ENCODE measurements at regions not wholly inside any gene's neighbourhood (a gene's known extent, or its start where the extent isn't known, plus 50 kb on each side); places are given as distances from the start of the nearest gene placed in this dataset.

DNA sequence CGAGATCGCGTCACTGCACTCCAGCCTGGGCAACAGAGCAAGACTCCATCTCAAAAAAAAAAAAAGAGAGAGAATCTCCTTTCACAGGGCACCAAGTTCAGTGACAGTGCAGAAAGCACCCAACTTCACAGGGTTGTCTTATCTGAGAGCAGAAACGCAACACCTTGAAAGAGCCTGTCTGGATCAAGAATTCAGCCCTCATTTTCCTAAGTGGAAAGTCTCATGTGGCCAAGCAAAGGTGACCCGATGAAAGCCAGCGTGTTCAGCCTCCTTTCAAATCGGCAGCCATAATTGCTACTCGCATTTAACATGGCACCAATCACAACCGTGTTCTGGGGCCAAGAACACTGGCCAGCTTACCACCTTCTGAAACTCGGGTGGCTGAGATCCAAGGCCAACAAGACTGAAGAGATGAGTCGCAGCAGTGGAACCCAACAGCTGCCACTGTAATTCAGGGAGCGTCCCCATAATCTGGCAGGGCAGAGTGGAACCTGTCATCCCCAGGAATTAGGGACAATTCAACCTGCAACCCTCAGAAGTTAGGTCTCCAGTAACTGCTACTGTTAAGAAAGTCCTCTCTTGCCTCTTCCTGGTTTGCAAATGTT is 536.7 kb upstream of the JARID2 start:
- TF ChIP-seq GABPA (IDR thresholded peaks at IDR 0.05; ENCODE audit: low read depth) = no peak
- TF ChIP-seq REST (IDR thresholded peaks at IDR 0.05; ENCODE audit: insufficient replicate concordance, low read depth) = no peak
- TF ChIP-seq, protein P1, sequence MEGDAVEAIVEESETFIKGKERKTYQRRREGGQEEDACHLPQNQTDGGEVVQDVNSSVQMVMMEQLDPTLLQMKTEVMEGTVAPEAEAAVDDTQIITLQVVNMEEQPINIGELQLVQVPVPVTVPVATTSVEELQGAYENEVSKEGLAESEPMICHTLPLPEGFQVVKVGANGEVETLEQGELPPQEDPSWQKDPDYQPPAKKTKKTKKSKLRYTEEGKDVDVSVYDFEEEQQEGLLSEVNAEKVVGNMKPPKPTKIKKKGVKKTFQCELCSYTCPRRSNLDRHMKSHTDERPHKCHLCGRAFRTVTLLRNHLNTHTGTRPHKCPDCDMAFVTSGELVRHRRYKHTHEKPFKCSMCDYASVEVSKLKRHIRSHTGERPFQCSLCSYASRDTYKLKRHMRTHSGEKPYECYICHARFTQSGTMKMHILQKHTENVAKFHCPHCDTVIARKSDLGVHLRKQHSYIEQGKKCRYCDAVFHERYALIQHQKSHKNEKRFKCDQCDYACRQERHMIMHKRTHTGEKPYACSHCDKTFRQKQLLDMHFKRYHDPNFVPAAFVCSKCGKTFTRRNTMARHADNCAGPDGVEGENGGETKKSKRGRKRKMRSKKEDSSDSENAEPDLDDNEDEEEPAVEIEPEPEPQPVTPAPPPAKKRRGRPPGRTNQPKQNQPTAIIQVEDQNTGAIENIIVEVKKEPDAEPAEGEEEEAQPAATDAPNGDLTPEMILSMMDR (IDR thresholded peaks at IDR 0.05; ENCODE audit: insufficient read depth, low read length) = no peak
- no peak for TF ChIP-seq SPI1 (IDR thresholded peaks at IDR 0.05; ENCODE audit: borderline replicate concordance, low read depth)
- no peak for TF ChIP-seq POLR2AphosphoS5 (IDR thresholded peaks at IDR 0.05; ENCODE audit: low read depth)
- no peaks in the 10 kb centered on the region for H3K27me3 ChIP-seq (ENCODE audit: insufficient read depth, poor library complexity, severe bottlenecking)
- no peak overlapping the region for H3K4me3 ChIP-seq (replicated peaks; ENCODE audit: insufficient read depth, low read length)
- no peak overlapping the region for H3K27ac ChIP-seq (replicated peaks)
- no peak for DNase-seq (ENCODE audit: low read depth in 1 of 2, low spot score in 1 of 2)

DNA sequence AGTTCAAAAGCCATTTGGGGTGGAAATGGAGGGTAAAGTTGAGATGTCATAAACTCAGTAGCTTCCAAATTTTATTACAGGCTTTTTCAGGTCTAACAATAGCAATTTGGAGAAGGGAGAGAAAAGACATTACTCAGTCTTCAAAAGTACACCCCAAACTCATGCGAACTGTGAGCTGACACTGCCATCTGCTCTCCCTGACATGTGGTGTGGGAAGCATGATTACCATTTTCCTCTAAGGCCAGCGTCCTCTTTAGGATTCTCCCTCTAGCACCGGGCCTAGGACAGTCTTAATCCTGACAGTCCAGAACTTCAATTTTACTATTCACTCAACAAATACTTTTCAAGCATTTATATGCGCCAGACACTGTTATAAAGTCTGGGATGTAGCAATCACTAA is 536.0 kb upstream of the JARID2 start:
- no peak for DNase-seq (ENCODE audit: low read depth in 1 of 2, low spot score in 1 of 2)
- no peak overlapping the region for H3K27ac ChIP-seq (replicated peaks)

GRCh38 chr6:14710421-14710820 is 535.4 kb upstream of the JARID2 start:
- H3K27me3 ChIP-seq (ENCODE audit: insufficient read depth, poor library complexity, severe bottlenecking) = no peaks in the 10 kb centered on the region
- no peak for TF ChIP-seq POLR2AphosphoS5 (IDR thresholded peaks at IDR 0.05; ENCODE audit: low read depth)
- no peak for TF ChIP-seq SPI1 (IDR thresholded peaks at IDR 0.05; ENCODE audit: borderline replicate concordance, low read depth)
- TF ChIP-seq, protein P1 (IDR thresholded peaks at IDR 0.05; ENCODE audit: insufficient read depth, low read length) = no peak
- TF ChIP-seq REST (IDR thresholded peaks at IDR 0.05; ENCODE audit: insufficient replicate concordance, low read depth) = no peak
- TF ChIP-seq GABPA (IDR thresholded peaks at IDR 0.05; ENCODE audit: low read depth) = no peak
- no peak for DNase-seq (ENCODE audit: low read depth in 1 of 2, low spot score in 1 of 2)
- no peak overlapping the region for H3K4me3 ChIP-seq (replicated peaks; ENCODE audit: insufficient read depth, low read length)
- H3K27ac ChIP-seq (replicated peaks) = peak overlapping the region; percentile 39

More for the DNA sequence above, 536.0 kb upstream of the JARID2 start:
- TF ChIP-seq GABPA (IDR thresholded peaks at IDR 0.05; ENCODE audit: low read depth) = no peak
- no peak for TF ChIP-seq POLR2AphosphoS5 (IDR thresholded peaks at IDR 0.05; ENCODE audit: low read depth)
- TF ChIP-seq, protein P1 (IDR thresholded peaks at IDR 0.05; ENCODE audit: insufficient read depth, low read length) = no peak
- TF ChIP-seq REST (IDR thresholded peaks at IDR 0.05; ENCODE audit: insufficient replicate concordance, low read depth) = no peak
- no peak overlapping the region for H3K4me3 ChIP-seq (replicated peaks; ENCODE audit: insufficient read depth, low read length)
- H3K27me3 ChIP-seq (ENCODE audit: insufficient read depth, poor library complexity, severe bottlenecking) = no peaks in the 10 kb centered on the region

All from HL-60 (cell line).